Endothelial cell of umbilical vein (primary cell): ENCODE measurements at regions not wholly inside any gene's neighbourhood (a gene's known extent, or its start where the extent isn't known, plus 50 kb on each side); places are given as distances from the start of the nearest gene placed in this dataset.

ENCODE experiments used
- CTCF ChIP-seq, 2 donors: IDR thresholded peaks; 1 replicate in 1 of 2; 2 replicates in 1 of 2; pipeline ENCODE4 v1.5.1; 2011; ENCODE audit warnings: low read length in 2 of 2, mild to moderate bottlenecking in 2 of 2, moderate library complexity in 2 of 2, control low read depth in 1 of 2, inconsistent platforms in 1 of 2, low read depth in 1 of 2; ENCODE audit not compliant: insufficient read depth in 1 of 2; ENCODE audit errors: extremely low read depth in 1 of 2
- EZH2 ChIP-seq: IDR thresholded peaks from 2 replicates; pipeline ENCODE4 v1.6.1; 2012; ENCODE audit warnings: borderline replicate concordance, low read depth, mild to moderate bottlenecking, moderate library complexity, low read length, inconsistent platforms; ENCODE audit not compliant: severe bottlenecking
- MYC ChIP-seq: IDR thresholded peaks from one replicate; pipeline ENCODE4 v1.6.1; 2011; ENCODE audit warnings: mild to moderate bottlenecking, low read depth, low read length
- POLR2A ChIP-seq: IDR thresholded peaks from 2 replicates; pipeline ENCODE4 v1.6.1; 2012; ENCODE audit warnings: low read depth, mild to moderate bottlenecking, control low read depth, low read length
- POLR2AphosphoS5 ChIP-seq: IDR thresholded peaks from 2 replicates; pipeline ENCODE4 v1.6.1; 2012; ENCODE audit warnings: low read depth, mild to moderate bottlenecking, control low read depth, low read length, moderate library complexity; ENCODE audit not compliant: insufficient read depth

- no peak for TF ChIP-seq MYC
- TF ChIP-seq CTCF (IDR thresholded peaks at IDR 0.05; ENCODE audit: extremely low read depth in 1 of 2, insufficient read depth in 1 of 2, low read depth in 1 of 2, low read length in 2 of 2): no peak
- TF ChIP-seq POLR2A: no peak
- no peak for TF ChIP-seq EZH2
- no peak for TF ChIP-seq POLR2AphosphoS5
Observed at GRCh38 chr12:97899956-97900355, 437.4 kb downstream of the RMST start.
